GM19455 (cell line): ENCODE measurements at regions not wholly inside any gene's neighbourhood (a gene's known extent, or its start where the extent isn't known, plus 50 kb on each side); places are given as distances from the start of the nearest gene placed in this dataset.

ENCODE experiments used
- ATAC-seq: cut with Tn5 transposase; IDR thresholded peaks from one replicate; pipeline ENCODE4 v1.9.1; 2021; ENCODE audit not compliant: unreplicated experiment

DNA sequence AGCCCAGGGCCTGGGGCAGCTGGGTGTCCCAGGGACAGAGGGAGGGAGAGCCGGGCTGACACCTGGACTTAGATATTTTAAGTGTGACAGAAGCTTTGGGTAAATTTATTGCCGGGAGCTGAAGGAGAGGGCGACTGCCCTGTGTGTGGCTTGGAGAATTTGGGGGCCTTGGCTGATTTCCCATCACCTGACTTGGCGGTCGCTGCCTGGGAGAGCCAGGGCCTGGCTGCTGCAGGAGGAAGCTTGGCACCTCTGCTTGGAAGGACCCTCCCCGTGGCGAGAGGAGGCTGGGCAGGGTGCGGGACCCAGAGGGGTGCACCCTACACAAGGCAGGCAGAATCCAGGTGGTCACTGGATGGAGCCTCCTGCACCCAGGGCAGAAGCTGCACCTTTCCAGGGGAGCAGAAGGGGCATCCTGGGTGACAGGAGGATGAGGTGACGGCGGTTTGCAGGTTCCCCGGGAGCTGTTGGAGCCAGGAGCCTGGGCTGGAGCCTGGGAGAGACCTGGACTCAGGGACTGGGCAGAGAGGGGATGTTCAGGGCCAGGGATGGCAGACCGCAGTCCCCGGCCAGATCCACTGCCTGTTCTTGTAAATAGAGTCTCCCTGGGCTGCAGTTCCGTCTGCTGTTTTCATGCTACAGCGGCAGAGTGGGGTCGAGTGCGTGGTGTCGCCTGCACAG, 72.0 kb downstream of the RGS12 start:
- no peak for ATAC-seq

DNA sequence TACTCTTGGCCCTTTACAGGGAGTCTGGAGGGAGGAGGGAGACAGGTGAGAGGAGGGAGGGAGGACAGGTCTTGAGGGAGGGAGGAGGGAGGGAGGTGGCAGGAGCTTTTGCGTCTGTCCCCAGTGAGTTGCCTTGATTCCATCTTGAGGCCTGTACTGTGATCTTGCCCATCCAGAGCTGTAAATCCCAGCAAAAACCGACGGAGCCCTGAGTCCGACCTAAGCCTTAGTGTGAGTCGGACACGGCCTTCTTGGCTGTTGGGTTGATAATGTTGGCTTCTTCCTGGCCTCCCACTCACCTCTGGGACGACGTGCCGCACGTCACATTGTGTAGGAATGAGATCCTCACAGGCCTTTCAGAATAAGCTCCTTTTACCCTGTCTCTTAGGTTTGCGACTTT, 72.5 kb downstream of the RGS12 start:
- ATAC-seq: no peak

DNA sequence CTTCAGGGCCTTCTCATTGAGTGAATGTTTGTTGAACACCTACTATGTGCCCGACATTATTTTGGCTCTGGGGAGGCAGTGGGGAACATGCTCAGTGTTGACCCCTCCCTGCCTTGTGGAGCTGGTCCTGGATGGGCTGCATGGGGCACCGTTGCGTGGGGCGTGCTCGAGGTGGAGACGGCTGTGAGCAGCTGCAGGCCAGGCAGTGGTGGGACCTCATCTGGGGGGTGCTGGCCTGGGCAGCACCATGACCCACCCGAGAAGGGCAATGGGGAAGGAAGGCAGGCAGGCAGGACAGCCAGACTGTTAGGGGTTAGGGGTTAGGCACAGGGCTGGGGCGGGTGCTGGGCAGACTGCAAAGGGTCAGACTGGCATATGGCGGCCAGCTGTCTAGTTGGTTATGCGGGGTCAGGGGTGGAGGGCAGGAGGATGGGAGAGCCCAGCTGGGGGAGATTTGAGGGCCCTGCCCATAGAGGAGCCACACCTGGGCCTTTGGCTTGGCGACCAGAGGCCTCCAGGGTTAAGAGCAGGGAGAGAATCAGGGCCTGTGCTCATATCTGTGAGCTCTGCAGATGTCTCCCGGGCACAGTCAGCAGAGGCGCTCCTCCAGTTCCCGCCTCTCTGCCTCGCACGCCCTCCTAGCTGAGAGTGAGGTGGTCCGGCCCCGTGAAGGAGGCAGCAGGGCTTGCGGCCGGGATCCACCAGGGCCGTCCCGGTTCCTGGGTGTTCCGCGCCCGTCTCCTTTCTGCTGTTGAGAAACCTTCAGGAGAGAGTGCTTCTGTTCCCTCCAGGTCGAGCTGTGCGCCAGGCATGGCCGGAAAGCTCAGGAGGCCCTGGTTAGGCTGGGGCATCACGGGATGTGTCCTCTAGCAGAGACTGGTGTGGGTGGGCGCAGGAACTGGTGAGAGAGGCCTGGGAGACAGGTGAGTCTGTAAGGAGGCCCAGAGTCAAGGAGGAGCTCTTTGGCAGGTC, 73.3 kb downstream of the RGS12 start:
- ATAC-seq: no peak

DNA sequence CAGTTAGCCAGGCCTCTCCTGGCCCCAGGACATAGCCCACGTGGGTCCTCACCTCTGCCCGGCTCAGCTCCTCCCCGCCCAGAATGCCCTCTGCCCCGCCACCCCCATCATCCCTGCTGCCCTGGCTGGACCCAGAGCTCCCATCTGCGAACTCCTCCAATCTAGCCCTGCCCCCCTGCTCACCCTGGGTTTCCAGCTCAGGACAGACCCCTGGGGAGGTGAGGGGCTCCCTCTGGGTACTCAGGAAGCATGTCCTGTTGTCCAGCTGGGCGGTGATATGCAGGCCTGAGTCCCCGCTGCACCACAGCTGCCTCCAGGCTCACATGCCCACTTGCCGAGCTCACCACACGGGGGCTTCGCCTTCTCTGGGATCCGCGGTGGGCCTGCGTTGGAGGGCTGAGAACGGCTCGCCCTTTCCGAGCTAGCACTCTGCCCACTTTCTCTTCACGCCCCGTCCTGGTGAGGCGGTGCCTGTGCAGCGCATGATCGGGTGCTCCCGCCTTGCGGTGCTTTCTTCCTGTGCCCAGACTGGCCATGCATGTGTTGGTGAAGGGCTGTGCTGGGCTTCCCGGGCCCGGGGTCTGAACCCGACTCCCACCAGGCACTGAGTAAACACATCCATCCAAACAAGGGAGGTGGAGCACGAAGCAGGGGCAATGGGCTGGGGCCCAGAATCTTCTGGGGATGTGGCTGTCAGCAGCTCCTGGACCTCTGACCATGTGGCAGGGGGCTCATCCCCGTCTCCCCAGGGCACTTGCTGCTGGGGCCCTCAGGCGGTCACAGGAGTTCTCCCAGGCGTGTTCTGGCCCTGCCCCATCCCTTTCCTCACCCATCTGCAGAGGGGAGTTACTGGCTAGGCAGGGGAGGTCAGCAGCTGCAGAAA, 74.3 kb downstream of the RGS12 start:
- no peak for ATAC-seq

DNA sequence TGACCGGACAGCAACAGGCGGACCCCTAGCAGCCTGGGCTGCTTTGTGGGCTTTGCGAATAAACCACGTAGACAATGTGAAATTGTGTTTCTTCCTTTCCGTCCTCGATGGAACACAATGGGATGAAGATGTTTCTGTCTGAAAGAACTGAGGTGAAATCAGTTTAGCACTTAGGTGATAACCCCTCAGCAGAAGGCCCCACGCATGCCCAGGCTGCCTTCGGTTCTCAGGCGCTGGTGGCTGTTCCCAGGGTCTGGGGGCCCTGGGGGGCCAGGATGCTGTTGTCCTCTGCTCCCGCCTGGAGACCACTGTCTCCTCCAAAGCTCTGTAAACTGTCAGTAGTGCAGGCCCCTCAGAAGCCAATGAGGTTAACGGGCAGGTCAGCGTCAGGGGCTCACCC, 73.9 kb upstream of the HGFAC start:
- ATAC-seq: no peak

DNA sequence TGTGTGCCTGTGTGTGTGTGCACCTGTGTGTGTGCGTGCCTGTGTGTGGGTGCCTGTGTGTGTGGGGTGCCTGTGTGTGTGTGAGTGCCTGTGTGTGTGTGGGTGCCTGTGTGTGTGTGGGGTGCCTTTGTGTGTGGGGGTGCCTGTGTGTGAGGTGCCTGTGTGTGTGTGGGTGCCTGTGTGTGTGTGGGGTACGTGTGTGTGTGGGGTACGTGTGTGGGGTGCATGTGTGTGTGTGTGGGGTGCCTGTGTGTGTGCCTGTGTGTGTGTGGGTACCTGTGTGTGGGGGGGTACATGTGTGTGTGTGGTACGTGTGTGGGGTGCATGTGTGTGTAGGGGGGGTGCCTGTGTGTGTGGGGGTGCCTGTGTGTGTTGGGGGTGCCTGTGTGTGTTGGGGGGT, 73.4 kb upstream of the HGFAC start:
- no peak for ATAC-seq

DNA sequence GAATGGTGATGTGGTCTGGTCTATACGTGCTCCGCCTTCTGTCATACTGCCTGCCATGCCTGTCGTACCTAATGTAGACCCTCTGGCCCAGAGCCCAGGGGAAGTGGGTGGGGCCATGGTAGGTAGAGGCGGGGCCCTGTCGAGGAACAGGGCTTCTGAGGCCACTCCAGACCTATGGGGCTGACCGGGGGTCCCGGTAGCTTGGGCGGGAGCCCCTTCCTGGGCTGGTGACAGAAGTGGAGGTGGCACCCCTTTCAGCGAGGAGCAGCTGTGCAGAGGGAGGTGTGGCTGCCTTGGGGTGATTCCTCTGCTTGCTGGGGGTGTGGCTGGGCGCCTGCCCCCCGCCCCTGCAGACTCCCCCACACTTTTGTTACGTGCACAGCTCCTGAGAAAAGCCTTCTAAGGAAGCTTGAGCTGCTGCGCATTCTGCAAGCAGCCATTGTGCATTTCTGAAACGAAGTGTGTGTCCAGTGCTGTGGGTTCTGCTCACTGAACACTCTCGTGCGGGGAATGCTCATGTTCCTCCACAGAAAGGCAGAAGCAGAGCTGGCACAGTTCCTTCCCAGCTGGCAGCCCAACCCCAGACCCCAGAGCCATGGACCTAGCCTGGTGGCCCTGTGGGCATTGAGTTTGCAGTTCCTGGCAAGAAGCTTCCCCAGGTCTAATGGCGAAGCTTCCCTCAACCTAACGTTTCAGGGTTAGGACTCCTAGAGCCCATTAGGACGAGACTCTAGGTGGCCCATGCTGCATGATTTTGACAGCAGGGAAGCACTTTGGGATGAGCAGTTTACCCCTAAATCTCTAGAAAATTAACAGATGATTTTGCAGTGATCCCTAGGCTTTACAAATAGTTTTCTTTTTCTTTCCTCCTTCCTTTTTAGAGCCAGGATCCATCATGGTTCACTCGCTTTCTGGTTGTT, 72.7 kb upstream of the HGFAC start:
- ATAC-seq: no peak

DNA sequence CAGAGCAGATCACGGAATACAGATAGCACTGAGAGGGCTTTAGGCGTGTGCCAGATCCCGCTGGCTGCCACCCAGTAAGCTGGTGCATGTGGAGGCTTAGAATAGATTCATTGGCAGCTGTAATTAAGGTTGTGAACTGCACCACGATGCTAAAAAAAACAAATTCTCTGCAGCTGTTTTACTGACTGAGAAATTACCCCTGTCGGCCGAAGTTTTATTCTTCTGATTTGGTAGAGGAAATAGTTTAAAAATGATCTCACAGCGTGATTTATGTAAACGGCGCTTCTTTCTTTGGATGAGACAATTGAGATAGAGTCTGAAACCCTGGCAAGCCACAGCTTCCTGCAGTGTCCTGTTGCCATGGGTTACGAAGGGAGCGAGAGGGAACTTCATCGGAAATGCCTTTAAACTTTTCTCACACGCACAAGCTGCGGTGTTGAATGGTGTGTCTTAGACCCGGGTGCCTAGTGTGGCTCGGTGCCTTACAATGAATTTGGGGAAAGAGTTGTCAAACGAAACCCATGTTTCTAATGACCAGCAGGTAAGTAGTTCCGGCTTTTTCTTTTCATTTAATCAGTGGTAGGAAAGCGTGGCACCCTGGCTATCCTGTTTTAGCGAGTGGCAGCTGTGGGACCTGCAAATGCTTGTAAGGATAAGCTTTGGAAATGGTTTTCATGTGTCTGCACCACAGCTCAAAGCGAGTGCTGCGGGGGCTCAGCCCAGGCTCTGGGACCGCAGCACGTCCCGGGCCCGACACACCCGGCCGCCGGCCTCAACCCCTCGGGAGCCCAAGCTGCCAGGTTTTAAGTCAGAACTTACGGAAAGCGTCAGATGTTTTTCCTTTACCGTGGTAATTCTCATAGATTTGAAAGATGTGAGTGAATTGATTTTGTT, 71.7 kb upstream of the HGFAC start:
- no peak for ATAC-seq

DNA sequence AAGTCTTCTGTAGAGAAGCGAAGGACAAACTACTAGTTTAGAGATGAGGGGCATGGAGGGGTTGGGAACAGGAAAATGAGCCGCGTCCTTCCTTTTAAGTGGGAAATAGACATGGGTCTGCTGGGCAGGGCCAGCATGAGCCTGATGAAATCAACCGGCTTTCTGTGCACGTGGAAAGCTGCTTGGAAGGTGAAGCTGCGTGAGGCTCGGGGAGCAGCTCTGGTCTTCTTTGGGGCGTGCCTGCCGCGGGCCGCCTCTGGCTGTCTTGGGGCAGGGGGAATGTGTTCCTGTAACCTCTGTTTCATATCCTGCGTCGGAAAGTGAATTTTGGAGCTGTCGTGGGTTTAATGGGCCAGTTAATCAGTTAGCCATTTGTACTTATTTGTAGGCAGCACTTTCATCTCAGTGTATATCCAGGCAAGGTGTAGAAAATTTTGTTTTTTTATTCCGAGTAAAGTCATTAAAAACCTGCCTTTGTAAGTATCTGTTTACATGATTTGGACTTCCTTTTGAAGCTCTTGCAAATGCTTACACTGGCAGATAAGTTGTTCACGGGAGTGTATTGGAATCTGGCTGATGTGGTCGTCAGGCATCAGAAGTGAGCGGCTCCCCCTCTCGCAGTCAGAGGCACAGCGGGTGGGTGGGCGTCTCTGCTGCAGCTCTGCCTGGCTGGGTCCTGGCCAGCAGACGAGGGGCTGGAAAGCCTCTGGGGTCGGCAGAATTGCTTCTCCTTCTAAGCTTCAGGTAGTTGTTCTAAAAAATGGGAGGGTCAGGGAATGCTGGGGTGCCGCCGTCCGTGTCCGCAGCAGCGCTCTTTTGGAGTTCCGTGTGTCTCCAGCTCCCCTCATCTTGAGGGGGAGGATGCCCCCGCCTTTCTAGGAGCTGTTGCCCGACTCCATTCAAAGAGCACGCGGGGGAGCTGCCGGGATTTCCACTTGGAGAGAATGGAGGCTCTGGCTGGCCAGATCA, 70.5 kb upstream of the HGFAC start:
- ATAC-seq: no peak

DNA sequence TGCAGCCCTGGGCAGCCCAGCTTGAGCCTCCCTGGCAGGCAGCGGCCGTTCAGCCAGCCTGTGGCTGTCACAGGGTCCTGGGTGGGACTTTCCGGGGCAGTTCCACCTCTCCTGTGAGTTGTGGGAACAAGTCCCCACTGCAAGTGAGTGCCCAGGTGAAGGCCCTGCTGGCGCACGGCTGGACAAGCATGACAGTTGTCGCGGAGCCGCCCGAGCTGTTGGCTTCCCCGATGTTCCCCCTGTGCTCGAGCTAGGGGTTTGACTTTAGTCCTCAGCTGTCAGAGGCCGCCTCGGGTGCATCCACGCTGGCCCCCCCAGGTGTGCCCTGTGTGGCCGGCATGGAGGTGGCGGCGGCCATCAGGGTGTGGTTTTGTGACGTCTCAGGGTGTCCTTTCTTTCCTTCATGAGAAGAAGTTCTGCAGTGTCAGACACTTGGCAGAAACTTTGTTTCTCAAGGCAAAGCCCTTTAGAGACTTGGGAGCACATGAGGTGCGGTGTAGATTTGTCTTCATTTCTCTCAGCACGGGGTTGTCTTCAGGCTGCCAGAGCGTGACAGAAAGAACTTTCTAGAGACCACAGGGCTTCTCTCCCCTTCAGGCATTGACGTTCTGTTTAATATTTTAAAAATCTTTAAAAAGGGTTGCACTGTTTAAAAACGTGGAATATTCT, 69.4 kb upstream of the HGFAC start:
- ATAC-seq: no peak

DNA sequence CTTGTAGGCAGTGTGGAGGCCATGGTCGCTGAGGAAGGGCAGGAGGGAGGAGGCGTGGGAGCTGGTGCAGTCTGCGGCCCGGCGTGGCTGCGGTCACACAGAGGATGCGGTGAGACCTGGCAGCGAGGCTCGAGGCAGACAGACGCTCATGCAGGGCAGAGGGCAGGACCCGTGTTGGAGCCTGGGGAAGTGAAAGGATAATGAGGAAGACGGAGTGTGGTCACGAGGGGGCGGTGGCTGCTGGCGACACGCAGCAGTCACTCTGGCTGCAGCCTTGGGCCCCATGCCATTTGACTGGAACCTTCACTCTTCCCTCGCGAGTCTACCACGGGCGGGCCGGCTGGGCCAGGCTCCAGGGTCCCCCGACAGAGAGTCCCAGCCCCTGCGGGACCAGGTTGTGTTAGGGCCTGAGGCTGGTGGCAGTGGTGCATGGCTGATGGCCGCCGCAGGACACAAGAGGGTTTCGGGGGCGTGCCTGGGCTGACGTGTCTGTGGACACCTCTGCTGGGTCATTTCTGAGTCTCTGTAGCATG, 68.8 kb upstream of the HGFAC start:
- no peak for ATAC-seq

DNA sequence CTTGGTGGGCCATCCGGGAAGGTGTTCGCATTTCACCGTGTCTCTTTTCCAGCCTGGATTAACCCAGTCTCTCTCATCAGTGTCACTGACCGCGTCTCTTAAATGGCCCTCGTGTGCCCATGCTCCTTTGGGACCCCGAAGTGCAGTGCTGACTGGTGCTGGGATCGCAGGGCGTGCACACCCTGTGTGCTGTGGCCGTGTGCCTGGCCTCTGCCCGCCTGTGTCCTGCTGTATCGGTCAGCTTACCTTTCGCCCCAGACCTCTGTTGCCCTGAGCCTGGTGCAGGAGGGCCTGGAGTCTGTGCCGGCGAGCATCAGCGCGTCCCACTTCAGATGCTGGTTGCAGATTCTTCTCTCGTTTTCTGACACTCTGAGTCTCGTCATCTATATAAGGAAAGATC, 68.3 kb upstream of the HGFAC start:
- ATAC-seq: no peak

DNA sequence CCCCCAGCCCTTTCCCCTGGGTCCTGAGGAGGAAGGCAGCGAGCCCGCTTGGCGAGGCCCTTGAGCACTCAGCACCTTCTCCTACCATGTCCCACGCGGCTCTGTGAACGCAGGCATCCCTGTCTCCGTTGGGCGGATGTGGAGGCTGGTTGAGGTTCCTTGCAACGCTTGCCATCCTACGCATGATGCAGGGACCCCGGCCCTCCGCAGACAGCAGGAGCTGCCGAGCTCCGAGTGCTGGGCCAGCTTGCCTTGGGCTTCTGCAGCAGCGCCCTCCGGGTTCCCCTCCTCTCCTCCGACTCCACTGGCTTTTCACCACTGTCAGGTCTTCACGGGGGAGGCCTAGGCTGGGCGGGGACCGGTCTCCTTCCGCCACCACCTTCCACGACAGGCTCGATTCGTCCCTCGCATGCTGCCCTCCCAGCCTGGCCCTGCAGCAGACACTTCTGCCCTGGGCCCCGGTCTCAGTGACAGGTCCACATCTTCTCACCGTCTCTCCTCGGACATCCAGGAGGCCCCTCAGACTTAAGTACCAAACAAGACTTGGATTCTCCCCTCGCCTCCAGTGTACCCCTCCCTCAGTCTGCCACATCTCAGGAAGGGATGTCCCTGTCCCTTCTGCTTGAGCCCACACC, 67.6 kb upstream of the HGFAC start:
- ATAC-seq: no peak

DNA sequence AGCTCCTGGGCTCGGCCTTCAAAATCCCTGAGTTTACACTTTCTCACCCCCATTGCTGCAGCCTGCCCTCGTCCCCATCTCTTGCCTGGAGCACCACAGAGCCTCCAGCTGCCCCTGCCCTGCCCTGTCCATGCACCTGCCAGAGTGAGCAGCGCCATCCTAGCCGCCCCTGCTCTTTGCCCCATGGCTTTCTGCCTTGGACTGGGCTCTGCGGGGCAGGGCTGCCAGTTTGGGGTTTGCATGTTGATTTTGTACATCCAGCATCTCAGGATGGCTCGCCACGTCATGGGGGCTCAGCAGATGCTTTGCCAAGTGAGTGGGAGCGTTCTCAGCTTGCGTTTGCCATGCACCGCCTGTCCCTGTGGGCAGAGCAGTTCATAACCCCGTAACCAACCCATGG, 67.1 kb upstream of the HGFAC start:
- no peak for ATAC-seq

DNA sequence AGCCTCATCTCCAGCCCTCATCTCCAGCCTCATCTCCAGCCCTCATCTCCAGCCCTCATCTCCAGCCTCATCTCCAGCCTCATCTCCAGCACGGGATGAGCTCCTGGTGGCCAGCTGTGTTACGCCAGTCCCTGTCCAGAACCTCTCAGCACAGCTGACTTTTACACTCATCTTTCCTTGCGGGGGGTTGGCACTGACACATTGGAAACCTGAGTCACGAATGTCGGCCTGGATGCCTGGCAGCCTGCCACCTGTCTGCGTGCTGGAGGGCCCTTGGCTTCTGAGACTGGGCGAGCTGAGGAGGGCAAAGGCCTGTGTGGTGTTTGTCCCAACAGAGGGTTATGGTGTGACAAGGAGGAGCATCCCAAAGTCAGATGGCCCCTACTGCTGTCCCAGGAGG, 66.1 kb upstream of the HGFAC start:
- ATAC-seq: no peak

DNA sequence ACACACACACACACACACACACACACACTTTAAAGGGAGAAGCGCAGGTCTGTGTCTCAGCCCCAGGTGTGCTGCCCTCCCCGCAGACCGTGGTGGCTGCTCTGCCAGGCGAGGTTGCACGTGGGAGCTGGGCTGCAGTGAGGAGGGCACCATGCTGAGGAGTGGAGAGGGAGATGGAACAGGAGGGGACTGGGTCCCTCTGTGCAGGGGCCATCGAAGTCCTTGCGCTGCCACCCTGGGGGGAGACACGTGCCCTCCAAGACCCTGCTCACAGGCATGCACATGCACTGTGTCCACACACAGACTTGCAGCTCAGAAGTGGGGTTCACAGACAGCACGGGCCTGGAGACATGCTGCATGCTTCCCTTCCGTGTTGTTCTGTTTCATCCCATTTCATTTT, 65.5 kb upstream of the HGFAC start:
- ATAC-seq: no peak

DNA sequence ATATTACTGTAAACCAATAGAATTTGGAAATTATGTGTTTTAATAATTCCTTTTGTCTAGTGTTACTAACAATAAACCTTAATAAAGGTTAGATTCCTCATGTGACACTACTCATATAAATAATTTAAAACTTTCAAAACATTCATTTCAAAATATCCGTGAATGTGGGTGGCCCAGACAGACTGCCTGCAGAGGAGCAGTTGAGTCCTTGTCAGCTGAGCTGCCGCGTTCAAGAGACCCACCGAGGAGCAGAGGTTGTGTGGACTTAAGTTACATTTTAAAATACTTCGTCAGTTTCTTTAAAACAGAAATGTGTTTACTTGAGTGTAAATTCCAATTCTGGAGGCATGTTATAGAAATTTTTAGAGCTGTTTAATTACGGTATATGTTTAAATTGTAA, 64.2 kb upstream of the HGFAC start:
- no peak for ATAC-seq
